ENCODE measurements at regions not wholly inside any gene's neighbourhood (a gene's known extent, or its start where the extent isn't known, plus 50 kb on each side); places are given as distances from the start of the nearest gene placed in this dataset.

DNA sequence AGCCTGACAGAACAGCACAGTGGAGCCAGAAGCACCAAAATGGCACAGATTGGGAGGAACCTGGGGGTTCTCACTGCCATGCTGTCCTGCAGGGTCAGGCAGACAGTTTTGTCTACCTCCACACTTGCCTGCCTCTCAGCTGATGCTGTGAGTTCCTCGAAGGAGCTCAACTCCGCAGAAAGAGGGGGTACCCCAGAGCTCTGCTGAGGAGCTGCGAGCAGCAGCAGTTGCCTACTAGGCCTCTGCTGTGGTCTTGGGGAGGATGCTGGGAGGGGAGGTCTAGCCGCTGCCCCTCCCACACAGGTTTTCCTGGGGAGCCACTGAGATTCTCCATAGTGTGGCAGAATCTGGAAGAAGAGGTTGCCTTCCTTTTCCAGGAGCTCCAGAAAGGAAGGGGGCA lies 192.5 kb downstream of the FOXD2 start:
- Mint-ChIP-seq H3K27ac (no peak overlapping the region), H3K9me3 (ENCODE audit: insufficient read depth) (no peaks in the 10 kb centered on the region), H3K27me3 (peaks cover 7% of the 10 kb centered on the region), H3K4me1 (no peaks in the 10 kb centered on the region), H3K4me3 (no peak overlapping the region)
- no peaks in the 10 kb centered on the region for H3K4me1 ChIP-seq (ENCODE audit: control insufficient read depth in 2 of 2, insufficient read depth in 2 of 2, low read length in 2 of 2)
- WGBS (ENCODE audit: insufficient coverage), result 95% methylated on average over 3 of the region's 4 CpGs
- intact Hi-C loops (cut with micrococcal nuclease), result no loop called here
- POLR2A ChIA-PET, result no interaction called here
- no peak for TF ChIP-seq EZH2 (IDR thresholded peaks at IDR 0.05; ENCODE audit: borderline replicate concordance, insufficient read depth, low read depth, low read length, poor library complexity, severe bottlenecking)
- TF ChIP-seq, protein P1, sequence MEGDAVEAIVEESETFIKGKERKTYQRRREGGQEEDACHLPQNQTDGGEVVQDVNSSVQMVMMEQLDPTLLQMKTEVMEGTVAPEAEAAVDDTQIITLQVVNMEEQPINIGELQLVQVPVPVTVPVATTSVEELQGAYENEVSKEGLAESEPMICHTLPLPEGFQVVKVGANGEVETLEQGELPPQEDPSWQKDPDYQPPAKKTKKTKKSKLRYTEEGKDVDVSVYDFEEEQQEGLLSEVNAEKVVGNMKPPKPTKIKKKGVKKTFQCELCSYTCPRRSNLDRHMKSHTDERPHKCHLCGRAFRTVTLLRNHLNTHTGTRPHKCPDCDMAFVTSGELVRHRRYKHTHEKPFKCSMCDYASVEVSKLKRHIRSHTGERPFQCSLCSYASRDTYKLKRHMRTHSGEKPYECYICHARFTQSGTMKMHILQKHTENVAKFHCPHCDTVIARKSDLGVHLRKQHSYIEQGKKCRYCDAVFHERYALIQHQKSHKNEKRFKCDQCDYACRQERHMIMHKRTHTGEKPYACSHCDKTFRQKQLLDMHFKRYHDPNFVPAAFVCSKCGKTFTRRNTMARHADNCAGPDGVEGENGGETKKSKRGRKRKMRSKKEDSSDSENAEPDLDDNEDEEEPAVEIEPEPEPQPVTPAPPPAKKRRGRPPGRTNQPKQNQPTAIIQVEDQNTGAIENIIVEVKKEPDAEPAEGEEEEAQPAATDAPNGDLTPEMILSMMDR (IDR thresholded peaks at IDR 0.05), result no peak
- H3K9me3 ChIP-seq (ENCODE audit: control extremely low read depth in 1 of 3, control insufficient read depth in 2 of 3, insufficient read depth in 1 of 3, low read length in 2 of 3), result no peaks in the 10 kb centered on the region
- CTCF ChIA-PET, result no interaction called here
- no peak overlapping the region for H3K4me3 ChIP-seq (ENCODE audit: control extremely low read depth in 1 of 5, extremely low read depth in 1 of 5, insufficient read depth in 1 of 5, low read depth in 2 of 5, low read length in 4 of 5)
- H3K27ac ChIP-seq (ENCODE audit: low read length in 2 of 2), result no peak overlapping the region
- no peak overlapping the region for H3K4me2 ChIP-seq (replicated peaks; ENCODE audit: low read depth, low read length, poor library complexity, severe bottlenecking)
- no peak overlapping the region for H2AFZ ChIP-seq (ENCODE audit: insufficient read depth, low read depth, low read length, poor library complexity, severe bottlenecking)
- no peak overlapping the region for H3K9ac ChIP-seq (ENCODE audit: low read length)
- no peaks in the 10 kb centered on the region for H3K36me3 ChIP-seq (replicated peaks in 1 of 2; ENCODE audit: control extremely low read depth in 1 of 2, control insufficient read depth in 1 of 2, extremely low read depth in 1 of 2, insufficient read depth in 2 of 2, low read length in 1 of 2)
- no peaks in the 10 kb centered on the region for H3K79me2 ChIP-seq (ENCODE audit: control insufficient read depth, insufficient read depth, low read length)
- DNase-seq, result no peak
- no peaks in the 10 kb centered on the region for H3K27me3 ChIP-seq (replicated peaks in 1 of 4; ENCODE audit: control extremely low read depth in 1 of 4, control insufficient read depth in 3 of 4, insufficient read depth in 4 of 4, low read length in 3 of 4)
- no peak for ATAC-seq (ENCODE audit: low read depth)
- no peaks in the 10 kb centered on the region for H4K20me1 ChIP-seq (ENCODE audit: control insufficient read depth, insufficient read depth, low read length, poor library complexity, severe bottlenecking)

DNA sequence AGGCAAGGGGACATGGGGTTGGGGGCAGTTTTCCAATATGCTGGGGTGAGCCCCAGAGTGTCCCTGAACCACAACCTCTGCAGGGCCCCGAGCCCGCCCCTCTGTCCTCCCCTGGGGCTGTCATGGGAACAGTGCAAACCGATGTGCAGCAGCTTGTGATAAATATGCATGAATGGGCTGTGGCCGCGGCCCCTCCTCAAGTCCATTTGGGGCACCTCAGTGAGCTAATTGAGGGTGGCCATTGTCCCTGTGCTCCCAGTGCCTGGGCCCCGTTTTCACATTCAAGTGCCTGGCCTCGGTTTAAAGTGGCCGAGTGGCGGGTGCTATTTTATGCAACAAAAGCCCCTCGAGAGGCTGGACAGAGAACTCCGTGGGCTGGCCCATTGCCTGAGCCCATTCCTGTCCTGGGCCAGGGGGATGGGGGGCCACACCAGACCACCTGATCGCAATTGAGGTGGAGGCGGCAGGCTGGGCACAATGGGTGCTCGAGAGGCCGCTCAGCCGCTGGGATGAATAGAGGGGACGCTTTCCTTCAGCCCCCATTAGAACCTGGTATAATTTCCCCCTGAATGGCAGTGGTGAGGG lies 193.7 kb downstream of the FOXD2 start:
- no peak overlapping the region for H3K27ac Mint-ChIP-seq
- H4K20me1 ChIP-seq (ENCODE audit: control insufficient read depth, insufficient read depth, low read length, poor library complexity, severe bottlenecking), result no peaks in the 10 kb centered on the region
- TF ChIP-seq, protein P1 (IDR thresholded peaks at IDR 0.05), result no peak
- no peak for TF ChIP-seq EZH2 (IDR thresholded peaks at IDR 0.05; ENCODE audit: borderline replicate concordance, insufficient read depth, low read depth, low read length, poor library complexity, severe bottlenecking)
- H3K27me3 ChIP-seq (replicated peaks in 1 of 4; ENCODE audit: control extremely low read depth in 1 of 4, control insufficient read depth in 3 of 4, insufficient read depth in 4 of 4, low read length in 3 of 4), result no peaks in the 10 kb centered on the region
- H3K4me3 Mint-ChIP-seq, result no peak overlapping the region
- intact Hi-C loops (cut with micrococcal nuclease), result no loop called here
- no peak overlapping the region for H3K4me2 ChIP-seq (replicated peaks; ENCODE audit: low read depth, low read length, poor library complexity, severe bottlenecking)
- no peaks in the 10 kb centered on the region for H3K9me3 ChIP-seq (ENCODE audit: control extremely low read depth in 1 of 3, control insufficient read depth in 2 of 3, insufficient read depth in 1 of 3, low read length in 2 of 3)
- POLR2A ChIA-PET, result no interaction called here
- CTCF ChIA-PET, result no interaction called here
- no peaks in the 10 kb centered on the region for H3K4me1 ChIP-seq (ENCODE audit: control insufficient read depth in 2 of 2, insufficient read depth in 2 of 2, low read length in 2 of 2)
- no peak for DNase-seq
- no peaks in the 10 kb centered on the region for H3K9me3 Mint-ChIP-seq (ENCODE audit: insufficient read depth)
- no peak overlapping the region for H3K4me3 ChIP-seq (ENCODE audit: control extremely low read depth in 1 of 5, extremely low read depth in 1 of 5, insufficient read depth in 1 of 5, low read depth in 2 of 5, low read length in 4 of 5)
- H2AFZ ChIP-seq (ENCODE audit: insufficient read depth, low read depth, low read length, poor library complexity, severe bottlenecking), result no peak overlapping the region
- no peak overlapping the region for H3K9ac ChIP-seq (ENCODE audit: low read length)
- H3K27ac ChIP-seq (ENCODE audit: low read length in 2 of 2), result no peak overlapping the region
- peaks cover 10% of the 10 kb centered on the region for H3K27me3 Mint-ChIP-seq
- H3K4me1 Mint-ChIP-seq, result no peaks in the 10 kb centered on the region
- H3K36me3 ChIP-seq (replicated peaks in 1 of 2; ENCODE audit: control extremely low read depth in 1 of 2, control insufficient read depth in 1 of 2, extremely low read depth in 1 of 2, insufficient read depth in 2 of 2, low read length in 1 of 2), result no peaks in the 10 kb centered on the region
- 83% methylated on average over 13 of the region's 17 CpGs for WGBS (ENCODE audit: insufficient coverage)
- ATAC-seq (ENCODE audit: low read depth), result no peak
- no peaks in the 10 kb centered on the region for H3K79me2 ChIP-seq (ENCODE audit: control insufficient read depth, insufficient read depth, low read length)

Measured in B cell (primary cell).